DND-41 (cell line): ENCODE measurements at regions not wholly inside any gene's neighbourhood (a gene's known extent, or its start where the extent isn't known, plus 50 kb on each side); places are given as distances from the start of the nearest gene placed in this dataset.

ENCODE experiments used
- EZH2 ChIP-seq: IDR thresholded peaks from 3 replicates; pipeline ENCODE4 v1.6.1; 2012; ENCODE audit warnings: borderline replicate concordance, low read depth, mild to moderate bottlenecking, moderate library complexity, low read length, inconsistent platforms; ENCODE audit not compliant: severe bottlenecking
- TF ChIP-seq, protein P1 (sequence below): IDR thresholded peaks from 2 replicates; pipeline ENCODE4 v1.5.1; 2012; ENCODE audit warnings: borderline replicate concordance, low read length, moderate library complexity, mild to moderate bottlenecking; ENCODE audit not compliant: poor library complexity, severe bottlenecking; ENCODE audit errors: extremely low read depth

DNA sequence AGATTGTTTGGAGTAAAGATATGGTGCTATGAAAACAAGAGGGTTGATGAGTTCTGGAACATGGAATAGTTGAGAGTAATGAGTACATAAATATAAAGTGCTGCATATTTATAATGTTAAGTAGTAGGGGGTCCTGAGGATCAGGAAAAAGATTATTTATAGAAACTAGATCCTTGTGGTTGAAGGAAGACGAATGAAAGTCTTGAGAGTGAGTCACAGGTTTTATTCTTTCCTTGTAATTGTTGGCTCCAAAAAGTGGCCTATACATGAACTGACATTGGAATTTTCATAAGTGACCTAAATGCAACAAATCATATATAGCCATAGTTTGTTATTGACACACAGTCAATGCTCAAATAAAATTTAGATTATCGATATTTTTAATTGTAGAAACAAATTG lies 440.4 kb upstream of the PRICKLE1 start:
- TF ChIP-seq, protein P1, sequence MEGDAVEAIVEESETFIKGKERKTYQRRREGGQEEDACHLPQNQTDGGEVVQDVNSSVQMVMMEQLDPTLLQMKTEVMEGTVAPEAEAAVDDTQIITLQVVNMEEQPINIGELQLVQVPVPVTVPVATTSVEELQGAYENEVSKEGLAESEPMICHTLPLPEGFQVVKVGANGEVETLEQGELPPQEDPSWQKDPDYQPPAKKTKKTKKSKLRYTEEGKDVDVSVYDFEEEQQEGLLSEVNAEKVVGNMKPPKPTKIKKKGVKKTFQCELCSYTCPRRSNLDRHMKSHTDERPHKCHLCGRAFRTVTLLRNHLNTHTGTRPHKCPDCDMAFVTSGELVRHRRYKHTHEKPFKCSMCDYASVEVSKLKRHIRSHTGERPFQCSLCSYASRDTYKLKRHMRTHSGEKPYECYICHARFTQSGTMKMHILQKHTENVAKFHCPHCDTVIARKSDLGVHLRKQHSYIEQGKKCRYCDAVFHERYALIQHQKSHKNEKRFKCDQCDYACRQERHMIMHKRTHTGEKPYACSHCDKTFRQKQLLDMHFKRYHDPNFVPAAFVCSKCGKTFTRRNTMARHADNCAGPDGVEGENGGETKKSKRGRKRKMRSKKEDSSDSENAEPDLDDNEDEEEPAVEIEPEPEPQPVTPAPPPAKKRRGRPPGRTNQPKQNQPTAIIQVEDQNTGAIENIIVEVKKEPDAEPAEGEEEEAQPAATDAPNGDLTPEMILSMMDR: no peak
- TF ChIP-seq EZH2: no peak
